ENCODE measurements at regions not wholly inside any gene's neighbourhood (a gene's known extent, or its start where the extent isn't known, plus 50 kb on each side); places are given as distances from the start of the nearest gene placed in this dataset.

DNA sequence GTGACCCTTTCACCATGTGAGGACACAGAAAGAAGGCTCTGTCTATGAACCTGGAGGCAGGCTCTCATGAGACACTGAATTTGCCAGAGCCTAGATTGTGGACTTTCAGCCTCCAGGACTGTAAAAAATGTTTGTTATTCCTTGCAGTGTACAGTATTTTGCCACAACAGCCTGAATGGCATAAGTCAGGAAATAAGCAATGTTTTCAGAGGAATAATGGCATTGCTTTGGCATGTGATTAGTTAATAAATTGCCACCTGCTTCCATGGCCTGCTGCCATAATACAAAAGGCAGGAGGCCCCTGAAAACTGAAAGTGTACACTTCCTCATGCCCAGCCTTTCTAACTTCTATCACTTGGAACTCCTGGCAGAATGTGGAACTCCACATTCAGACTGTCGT, 408.1 kb downstream of the GADD45G start:
- DNase-seq = no peak

DNA sequence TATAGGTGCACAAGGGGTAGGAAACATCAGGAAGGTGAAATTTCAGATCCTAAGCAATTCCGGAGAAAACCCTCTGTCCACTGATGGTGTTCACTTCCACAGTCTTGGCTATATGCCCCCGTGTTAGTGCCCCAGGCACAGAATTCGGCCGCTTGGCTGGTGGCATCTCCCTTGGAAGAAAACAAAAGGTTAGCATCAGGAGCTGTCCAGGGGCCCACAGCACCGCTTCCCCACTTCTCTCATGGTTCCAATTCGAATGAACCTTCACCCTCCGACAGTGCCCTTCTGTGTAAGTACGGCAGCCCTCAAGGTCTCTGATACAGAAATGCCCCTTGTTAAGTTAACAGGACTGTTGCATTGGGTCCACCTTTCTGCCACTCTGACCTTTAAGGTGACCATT, 409.0 kb downstream of the GADD45G start:
- no peak for DNase-seq

DNA sequence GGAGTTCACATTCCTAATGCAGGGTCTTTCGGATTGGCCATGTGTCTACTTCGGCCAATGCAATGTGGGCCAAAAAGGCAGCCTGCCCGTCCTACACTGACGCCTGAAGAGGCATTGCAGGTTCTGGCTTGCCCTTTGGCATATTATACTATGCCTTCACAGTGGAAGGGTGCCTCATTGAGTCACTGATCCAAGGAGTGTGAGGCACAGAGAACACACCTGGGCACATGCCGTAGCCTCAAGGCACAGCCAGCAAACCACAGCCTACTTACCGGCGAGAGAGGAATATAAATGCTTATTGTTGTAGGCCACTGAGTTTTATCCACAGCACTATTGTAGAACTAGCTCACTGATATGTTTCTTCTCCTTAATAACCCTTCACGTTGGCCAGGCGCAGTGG, 409.6 kb downstream of the GADD45G start:
- DNase-seq = no peak

- no peak for DNase-seq
Measured at GRCh38 chr9:90016272-90016671, 411.5 kb downstream of the GADD45G start.

- no peak for DNase-seq
Measured at GRCh38 chr9:90017679-90018078, 412.9 kb downstream of the GADD45G start.

DNA sequence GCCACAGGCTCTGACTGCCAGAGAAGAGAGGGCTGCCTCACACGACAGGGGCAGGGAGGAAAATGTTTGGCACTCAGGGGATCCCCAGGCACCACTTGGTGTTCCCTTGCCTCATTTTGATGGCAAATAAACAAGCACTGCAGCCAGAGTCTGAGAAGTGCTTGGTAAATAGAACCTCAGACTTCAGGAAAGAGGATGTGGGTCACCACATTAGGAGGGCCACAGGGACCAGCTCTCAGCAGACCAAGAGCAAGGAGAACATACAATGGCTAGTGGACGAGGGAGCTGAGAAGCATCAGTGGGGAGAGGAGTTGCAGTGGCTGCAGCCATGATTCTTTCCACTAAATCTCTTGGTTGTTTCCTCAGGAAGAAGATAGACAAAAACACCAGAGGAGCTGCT, 413.9 kb downstream of the GADD45G start:
- no peak for DNase-seq

DNA sequence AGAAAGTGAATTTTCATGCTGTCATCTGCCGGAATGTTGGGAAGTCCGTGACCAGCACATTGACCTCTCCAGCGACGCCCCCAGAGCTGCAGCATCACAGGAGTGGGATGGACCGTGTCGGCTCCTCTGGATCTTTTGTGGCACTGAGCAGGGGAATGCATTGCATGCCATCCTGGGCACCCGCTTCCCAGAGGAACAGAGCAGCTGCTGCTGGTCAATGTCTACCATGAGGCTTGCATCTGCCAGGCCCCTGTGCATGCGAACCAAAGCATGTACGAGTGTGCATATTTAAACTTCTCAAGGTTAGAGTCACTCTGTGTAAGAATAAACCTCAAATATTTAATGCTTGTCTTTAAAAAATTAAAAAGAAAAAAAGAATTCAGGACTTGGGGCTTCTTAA, 414.8 kb downstream of the GADD45G start:
- no peak for DNase-seq

DNA sequence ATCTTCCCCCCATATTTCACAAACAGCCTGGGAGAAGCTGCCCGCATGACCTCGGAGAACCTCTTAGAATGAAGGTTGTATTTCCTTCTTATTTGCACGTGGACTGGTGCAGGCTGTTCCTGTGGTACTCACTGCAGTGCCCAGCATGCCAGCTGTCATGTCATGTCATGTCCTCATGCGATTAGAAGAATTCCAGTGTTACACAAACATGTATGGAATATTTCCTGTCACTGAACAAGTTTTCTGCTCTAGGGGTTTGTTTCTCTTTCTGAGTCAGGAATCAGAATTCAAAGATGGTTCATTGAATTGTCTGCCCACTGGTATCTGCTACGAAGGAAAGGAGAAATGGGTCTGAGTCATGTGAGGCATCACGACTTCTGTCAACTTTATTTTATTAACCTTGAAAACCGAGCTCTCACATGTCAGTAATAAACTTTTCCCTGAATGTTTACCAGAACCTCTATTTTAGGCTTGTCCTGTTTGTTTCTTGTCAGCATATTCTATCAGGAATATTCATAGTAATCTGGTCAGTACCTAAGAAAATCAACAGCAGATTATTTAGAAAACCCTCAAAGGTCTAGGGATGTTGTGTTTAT, 415.6 kb downstream of the GADD45G start:
- no peak for DNase-seq

GRCh38 chr9:90021216-90021906, 416.5 kb downstream of the GADD45G start:
- no peak for DNase-seq

- DNase-seq = no peak
Measured at GRCh38 chr9:90022474-90022873, 417.7 kb downstream of the GADD45G start.

- DNase-seq = no peak
Measured at GRCh38 chr9:90023861-90024260, 419.0 kb downstream of the GADD45G start.

GRCh38 chr9:90024409-90024808, 419.6 kb downstream of the GADD45G start:
- DNase-seq = no peak

- DNase-seq = no peak
Measured at GRCh38 chr9:90024823-90025222, 420.0 kb downstream of the GADD45G start.

DNA sequence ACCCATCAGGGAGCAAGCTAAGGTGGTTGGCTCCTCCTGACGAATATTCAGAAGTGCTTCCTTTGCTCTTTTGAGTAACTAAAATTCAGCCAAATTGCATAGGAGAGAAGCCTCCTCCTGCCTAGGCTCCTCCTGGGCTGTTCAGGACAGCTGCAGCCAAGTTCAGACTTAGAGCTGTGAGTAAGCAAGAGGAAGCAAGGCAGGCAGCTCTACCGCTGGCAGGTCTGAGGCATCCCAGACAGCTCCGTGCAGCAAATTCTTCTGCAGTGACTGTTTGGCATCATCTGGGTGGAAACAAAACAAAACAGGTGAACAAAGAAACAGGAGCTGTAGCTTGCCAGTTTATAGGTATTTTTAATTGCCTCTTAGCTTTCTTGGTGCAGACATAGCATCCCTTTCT, 421.0 kb downstream of the GADD45G start:
- DNase-seq = no peak

DNA sequence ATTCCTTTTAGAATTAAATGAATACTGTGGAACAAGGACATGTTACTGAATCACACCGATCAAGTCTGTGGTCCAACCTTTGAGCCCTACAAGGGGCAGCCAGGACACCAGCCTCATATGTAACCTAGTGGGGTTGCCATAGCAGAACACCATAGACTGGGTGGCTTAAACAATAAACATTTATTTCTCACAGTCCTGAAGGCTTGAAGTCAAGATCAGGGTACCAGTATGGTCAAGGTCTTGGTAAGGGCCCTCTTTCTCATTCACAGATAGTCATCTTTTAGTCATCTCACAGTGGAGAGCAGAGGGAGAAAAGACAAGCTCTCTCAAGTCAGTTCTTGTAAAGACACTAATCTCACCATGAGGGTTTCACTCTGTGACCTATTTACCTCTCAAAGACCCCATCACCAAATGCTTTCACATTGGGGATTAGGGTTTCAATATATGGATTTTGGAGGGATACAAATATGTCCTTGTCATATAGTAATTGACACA, 422.5 kb downstream of the GADD45G start:
- no peak for DNase-seq

DNA sequence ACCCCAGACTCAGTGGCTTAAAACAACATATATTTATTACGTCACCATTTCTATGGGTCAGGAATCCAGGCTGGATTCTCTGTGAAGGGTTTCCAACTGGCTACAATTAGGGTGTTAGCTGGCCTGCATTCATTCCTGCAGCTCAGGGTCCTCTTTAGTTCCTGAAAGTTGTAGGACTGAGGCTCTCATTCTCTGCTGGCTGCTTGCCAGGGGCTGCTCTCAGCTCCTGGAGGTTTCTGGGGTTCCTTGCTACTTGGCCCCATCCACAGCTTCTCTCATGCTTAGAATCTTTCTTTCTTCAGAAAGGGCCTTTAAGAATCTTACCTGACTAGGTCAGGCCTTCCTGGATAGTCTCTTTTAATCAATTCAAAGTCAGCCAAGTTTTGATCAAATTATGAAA, 424.6 kb downstream of the GADD45G start:
- no peak for DNase-seq

GRCh38 chr9:90029996-90030395, 425.2 kb downstream of the GADD45G start:
- DNase-seq = no peak

DNA sequence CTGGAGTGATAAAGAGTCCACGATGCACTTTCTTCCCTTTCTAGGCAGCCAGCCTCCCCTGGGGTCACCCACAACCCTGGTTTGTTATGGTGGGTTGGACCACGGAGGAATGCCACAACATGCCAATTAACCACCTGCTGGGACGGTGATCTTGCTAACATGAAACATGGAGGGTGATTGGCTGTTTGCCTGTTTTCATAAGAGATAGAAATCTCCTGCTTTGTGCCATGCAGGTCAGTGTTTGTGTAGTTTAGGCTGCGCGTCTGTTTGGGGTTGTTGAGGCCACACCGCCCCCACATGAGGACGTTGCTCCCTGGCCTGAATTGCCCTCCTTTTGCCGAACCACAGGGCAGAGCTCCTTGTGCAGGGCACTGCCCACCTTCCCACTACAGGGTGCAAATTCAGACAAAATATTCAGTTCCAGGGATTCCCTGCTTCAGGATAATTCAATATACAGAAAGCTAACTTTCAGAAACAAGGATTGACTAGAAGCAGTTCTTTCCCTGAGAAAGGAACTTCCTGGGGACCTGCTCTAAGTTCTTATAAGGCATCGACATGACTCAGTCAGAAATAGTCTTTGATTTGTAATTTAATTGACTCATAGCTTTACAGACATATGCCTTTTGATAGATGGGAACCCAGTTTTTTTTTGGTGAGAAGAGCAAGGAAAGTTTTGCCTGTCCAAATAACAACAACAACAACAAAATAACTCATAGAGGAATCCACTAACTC, 427.6 kb downstream of the GADD45G start:
- DNase-seq = no peak

- no peak for DNase-seq
Measured at GRCh38 chr9:90033028-90033650, 428.3 kb downstream of the GADD45G start.

- no peak for DNase-seq
Measured at GRCh38 chr9:90034071-90034470, 429.3 kb downstream of the GADD45G start.

GRCh38 chr9:90035471-90035870, 430.7 kb downstream of the GADD45G start:
- DNase-seq = no peak

DNA sequence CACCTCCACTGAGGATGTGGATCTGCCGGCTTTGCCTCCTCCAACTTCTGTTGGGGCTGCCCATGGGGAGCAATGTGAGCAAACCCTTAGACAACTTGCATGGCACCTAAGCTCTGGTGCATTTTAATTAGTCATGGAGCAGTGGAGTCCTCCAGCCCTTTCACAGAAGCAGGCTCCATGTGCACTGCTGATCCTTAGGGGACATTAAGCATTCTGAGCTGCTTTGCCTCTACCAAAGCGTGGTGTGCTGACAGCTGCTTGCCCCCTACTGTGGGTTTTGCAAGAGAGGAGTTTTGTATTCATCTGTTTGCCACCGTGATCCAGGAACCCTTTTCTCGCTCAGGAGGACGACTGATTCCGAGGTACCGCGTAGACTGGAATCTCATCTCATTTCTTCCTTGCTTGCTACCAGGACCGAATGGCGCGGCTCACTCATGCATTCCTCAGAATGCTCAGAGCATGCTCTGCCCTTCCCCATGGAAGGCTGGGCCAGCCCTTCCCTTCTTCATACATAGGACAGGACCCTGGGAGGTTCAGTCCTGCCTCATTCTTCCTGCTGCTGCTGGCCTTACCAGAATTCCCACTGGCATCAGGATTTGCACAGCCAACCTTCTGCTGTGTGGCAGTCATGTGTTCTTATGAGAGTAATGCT, 432.5 kb downstream of the GADD45G start:
- no peak for DNase-seq

DNA sequence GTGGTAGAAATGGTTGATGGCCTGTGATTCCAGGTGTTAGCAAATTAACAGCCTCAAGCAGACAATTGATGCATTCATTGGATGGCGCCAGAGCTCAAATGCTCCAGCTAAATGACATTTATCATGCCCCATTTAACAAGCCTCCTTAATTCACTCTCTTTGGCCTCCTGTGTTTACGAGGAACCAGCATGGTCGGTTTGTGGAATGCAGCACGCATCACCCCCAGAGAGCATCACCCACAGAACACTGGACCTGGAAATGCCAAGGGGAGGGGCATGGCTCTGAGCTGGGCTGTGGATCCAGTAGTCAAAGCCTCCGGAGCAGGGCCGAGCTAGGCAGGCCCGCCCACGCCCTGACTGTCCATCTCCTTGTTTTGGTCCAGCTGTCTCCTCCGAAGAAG, 434.0 kb downstream of the GADD45G start:
- no peak for DNase-seq

Data from midbrain (tissue), 1 donor.